Sigmoid colon (tissue), 6 donors: ENCODE measurements at regions not wholly inside any gene's neighbourhood (a gene's known extent, or its start where the extent isn't known, plus 50 kb on each side); places are given as distances from the start of the nearest gene placed in this dataset.
"Not testable (repeated sequence)": the region's sequence is repeated elsewhere in the genome, so short reads cannot be mapped to it uniquely, and the experiment has no call there.

Experiments
- DNase-seq: peaks from one replicate; pipeline ENCODE4 v3.0.0-alpha.2; 2019
- H3K27ac ChIP-seq, 4 donors: fragments of 200-600 bp; sonication (generic); one replicate each; pipeline ENCODE4 v1.5.1; 2016 to 2019; ENCODE audit warnings: mild to moderate bottlenecking in 1 of 4
- H3K27me3 ChIP-seq, 3 donors: fragments of 200-600 bp; sonication (generic); one replicate each; pipeline ENCODE4 v1.5.1; 2019; ENCODE audit warnings: mild to moderate bottlenecking in 1 of 3
- H3K36me3 ChIP-seq, 4 donors: fragments of 200-600 bp; sonication (generic); one replicate each; pipeline ENCODE4 v1.5.1; 2016 to 2019
- H3K4me1 ChIP-seq, 4 donors: fragments of 200-600 bp; sonication (generic); one replicate each; pipeline ENCODE4 v1.5.1; 2017 to 2019
- H3K4me3 ChIP-seq, 4 donors: fragments of 200-600 bp; sonication (generic); one replicate each; pipeline ENCODE4 v1.5.1; 2017 to 2019; ENCODE audit warnings: mild to moderate bottlenecking in 2 of 4, moderate library complexity in 1 of 4
- H3K9me3 ChIP-seq, 4 donors: fragments of 200-600 bp in 3 of 4; sonication (generic) in 3 of 4; one replicate each; pipeline versions ENCODE4 v1.5.1 to v1.6.1; 2013 to 2019
- EP300 ChIP-seq, 4 donors: sonication (generic); formaldehyde crosslinking; IDR thresholded peaks; one replicate each; pipeline ENCODE4 v1.6.1; 2017; ENCODE audit warnings: antibody characterized with exemption in 4 of 4
- POLR2A ChIP-seq, 2 donors: fragments of 450-650 bp; IDR thresholded peaks; one replicate each; pipeline ENCODE4 v1.6.1; 2016; ENCODE audit warnings: antibody characterized with exemption in 2 of 2, mild to moderate bottlenecking in 2 of 2, moderate library complexity in 2 of 2
- POLR2AphosphoS5 ChIP-seq, 4 donors: sonication (generic); formaldehyde crosslinking; IDR thresholded peaks; one replicate each; pipeline ENCODE4 v1.6.1; 2017; ENCODE audit warnings: antibody characterized with exemption in 4 of 4
- WGBS, 2 donors: extraction: QIAGEN DNeasy Blood & Tissue Kit; methylation state at CpG; one replicate each; pipeline ENCODE4 v1.1.7; 2013; 5-methylcytosine and 5-hydroxymethylcytosine counted together
- intact Hi-C: fragments of 100-400 bp; cut with DNase I; formaldehyde crosslinking; loops from one replicate; pipeline ENCODE4 v1.15.1; 2023
- TF ChIP-seq, protein P1 (sequence below), 4 experiments: fragments of 450-650 bp in 3 of 4; fragments of 200-600 bp in 1 of 4; IDR thresholded peaks; one replicate each; pipeline ENCODE4 v1.5.1; 2016 to 2019; ENCODE audit warnings: antibody characterized with exemption in 4 of 4, mild to moderate bottlenecking in 3 of 4, moderate library complexity in 2 of 4
- donor health status: healthy with polysubstance abuse.
- donor health status: healthy.

GRCh38 chr10:78672918-78673317 is 395.8 kb upstream of the ZMIZ1 start:
- Histone ChIP-seq H3K9me3 (no peaks in the 10 kb centered on the region), H3K4me3 (no peak overlapping the region), H3K4me1 (no peaks in the 10 kb centered on the region), H3K36me3 (no peaks in the 10 kb centered on the region), H3K27me3 (no peaks in the 10 kb centered on the region), H3K27ac (no peak overlapping the region)
- TF ChIP-seq POLR2AphosphoS5 (IDR thresholded peaks at IDR 0.05): no peak
- TF ChIP-seq POLR2A (IDR thresholded peaks at IDR 0.05): no peak
- TF ChIP-seq, protein P1, sequence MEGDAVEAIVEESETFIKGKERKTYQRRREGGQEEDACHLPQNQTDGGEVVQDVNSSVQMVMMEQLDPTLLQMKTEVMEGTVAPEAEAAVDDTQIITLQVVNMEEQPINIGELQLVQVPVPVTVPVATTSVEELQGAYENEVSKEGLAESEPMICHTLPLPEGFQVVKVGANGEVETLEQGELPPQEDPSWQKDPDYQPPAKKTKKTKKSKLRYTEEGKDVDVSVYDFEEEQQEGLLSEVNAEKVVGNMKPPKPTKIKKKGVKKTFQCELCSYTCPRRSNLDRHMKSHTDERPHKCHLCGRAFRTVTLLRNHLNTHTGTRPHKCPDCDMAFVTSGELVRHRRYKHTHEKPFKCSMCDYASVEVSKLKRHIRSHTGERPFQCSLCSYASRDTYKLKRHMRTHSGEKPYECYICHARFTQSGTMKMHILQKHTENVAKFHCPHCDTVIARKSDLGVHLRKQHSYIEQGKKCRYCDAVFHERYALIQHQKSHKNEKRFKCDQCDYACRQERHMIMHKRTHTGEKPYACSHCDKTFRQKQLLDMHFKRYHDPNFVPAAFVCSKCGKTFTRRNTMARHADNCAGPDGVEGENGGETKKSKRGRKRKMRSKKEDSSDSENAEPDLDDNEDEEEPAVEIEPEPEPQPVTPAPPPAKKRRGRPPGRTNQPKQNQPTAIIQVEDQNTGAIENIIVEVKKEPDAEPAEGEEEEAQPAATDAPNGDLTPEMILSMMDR (IDR thresholded peaks at IDR 0.05): no peak
- no peak for TF ChIP-seq EP300 (IDR thresholded peaks at IDR 0.05)
- 82 to 85% methylated on average over 4 of the region's 4 CpGs for WGBS, 2 donors
- no peak for DNase-seq
- intact Hi-C loops: no loop called here

DNA sequence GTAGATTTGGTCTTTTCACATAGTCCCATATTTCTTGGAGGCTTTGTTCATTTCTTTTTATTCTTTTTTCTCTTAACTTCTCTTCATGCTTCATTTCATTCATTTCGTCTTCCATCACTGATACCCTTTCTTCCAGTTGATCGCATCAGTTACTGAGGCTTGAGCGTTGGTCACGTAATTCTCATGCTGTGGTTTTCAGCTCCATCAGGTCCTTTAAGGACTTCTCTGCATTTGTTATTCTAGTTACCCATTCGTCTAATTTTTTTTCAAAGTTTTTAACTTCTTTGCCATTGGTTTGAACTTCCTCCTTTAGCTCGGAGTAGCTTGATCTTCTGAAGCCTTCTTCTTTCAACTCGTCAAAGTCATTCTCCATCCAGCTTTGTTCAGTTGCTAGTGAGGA is 387.6 kb upstream of the ZMIZ1 start:
- H3K27me3 ChIP-seq: not testable (repeated sequence)
- 72 to 94% methylated on average over 7 of the region's 7 CpGs for WGBS, 2 donors

DNA sequence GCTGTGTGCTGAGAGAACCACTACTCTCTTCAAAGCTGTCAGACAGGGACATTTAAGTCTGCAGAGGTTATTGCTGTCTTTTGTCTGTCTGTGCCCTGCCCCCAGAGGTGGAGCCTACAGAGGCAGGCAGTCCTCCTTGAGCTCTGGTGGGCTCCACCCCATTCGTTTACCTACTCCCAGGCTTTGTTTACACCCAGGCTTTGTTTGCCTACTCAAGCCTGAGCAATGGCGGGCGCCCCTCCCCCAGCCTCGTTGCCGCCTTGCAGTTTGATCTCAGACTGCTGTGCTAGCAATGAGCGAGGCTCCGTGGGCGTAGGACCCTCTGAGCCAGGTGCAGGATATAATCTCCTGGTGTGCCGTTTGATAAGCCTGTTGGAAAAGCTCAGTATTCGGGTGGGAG is 386.8 kb upstream of the ZMIZ1 start:
- intact Hi-C loops, H3K36me3 ChIP-seq, H3K27me3 ChIP-seq, H3K27ac ChIP-seq, H3K9me3 ChIP-seq, H3K4me3 ChIP-seq, H3K4me1 ChIP-seq, DNase-seq: not testable (repeated sequence)
- WGBS, 2 donors: 82 to 88% methylated on average over 10 of the region's 10 CpGs

More for the DNA sequence above, 387.6 kb upstream of the ZMIZ1 start:
- H3K36me3 ChIP-seq, H3K4me3 ChIP-seq, H3K4me1 ChIP-seq, intact Hi-C loops, H3K27ac ChIP-seq, H3K9me3 ChIP-seq, DNase-seq: not testable (repeated sequence)

DNA sequence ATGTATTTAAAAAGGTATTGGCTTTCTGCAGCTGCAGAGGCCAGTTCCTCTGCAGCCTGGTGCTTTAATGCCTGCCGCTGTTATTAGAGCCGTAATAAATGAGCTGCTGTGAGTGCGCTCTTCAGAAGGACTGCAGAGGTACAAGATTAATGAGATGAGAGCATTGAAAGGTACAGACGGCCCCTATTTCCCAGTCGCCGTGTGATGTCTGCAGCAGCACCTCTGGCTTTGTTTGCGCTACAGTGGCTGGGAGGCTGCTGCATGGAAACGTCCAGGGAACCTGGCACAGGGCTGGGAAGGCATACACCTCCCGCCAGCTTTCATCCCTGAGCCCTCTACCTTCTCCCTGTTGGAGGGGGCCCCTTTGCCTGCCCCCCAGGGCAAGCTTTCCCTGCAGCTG is 383.8 kb upstream of the ZMIZ1 start:
- H3K9me3 ChIP-seq: no peaks in the 10 kb centered on the region
- peaks cover 0 to 17% (median 14%) of the 10 kb centered on the region in 4 donors for H3K4me1 ChIP-seq
- H3K4me3 ChIP-seq: no peak overlapping the region
- H3K27me3 ChIP-seq: no peaks in the 10 kb centered on the region
- intact Hi-C loops: no loop called here
- WGBS, 2 donors: 78 to 84% methylated on average over 9 of the region's 9 CpGs
- TF ChIP-seq POLR2AphosphoS5 (IDR thresholded peaks at IDR 0.05) (no peak), POLR2A (IDR thresholded peaks at IDR 0.05) (no peak), EP300 (IDR thresholded peaks at IDR 0.05) (no peak)
- TF ChIP-seq, protein P1 (IDR thresholded peaks at IDR 0.05): no peak
- no peak overlapping the region for H3K27ac ChIP-seq
- DNase-seq: no peak
- no peaks in the 10 kb centered on the region for H3K36me3 ChIP-seq

- no peak overlapping the region for H3K4me3 ChIP-seq
- H3K36me3 ChIP-seq: no peaks in the 10 kb centered on the region
- H3K4me1 ChIP-seq: peaks cover 0 to 17% (median 15%) of the 10 kb centered on the region in 4 donors
- no peaks in the 10 kb centered on the region for H3K9me3 ChIP-seq
- intact Hi-C loops: no loop called here
- peak overlapping the region in 1 of 4 donors; percentile 41 for H3K27ac ChIP-seq
- no peak for DNase-seq
- 76 to 80% methylated on average over 7 of the region's 7 CpGs for WGBS, 2 donors
- H3K27me3 ChIP-seq: no peaks in the 10 kb centered on the region
- TF ChIP-seq EP300 (IDR thresholded peaks at IDR 0.05): no peak
These were observed 383.2 kb upstream of the ZMIZ1 start for GRCh38 chr10:78685466-78686103.

- Histone ChIP-seq H3K27ac (peak overlapping the region in 1 of 4 donors; percentile 9), H3K4me3 (no peak overlapping the region), H3K4me1 (peaks cover 0 to 17% (median 15%) of the 10 kb centered on the region in 4 donors), H3K9me3 (no peaks in the 10 kb centered on the region), H3K36me3 (no peaks in the 10 kb centered on the region), H3K27me3 (no peaks in the 10 kb centered on the region)
- WGBS, 2 donors: 80 to 88% methylated on average over 10 of the region's 10 CpGs
- TF ChIP-seq, protein P1 (IDR thresholded peaks at IDR 0.05): no peak
- TF ChIP-seq POLR2AphosphoS5 (IDR thresholded peaks at IDR 0.05) (no peak), EP300 (IDR thresholded peaks at IDR 0.05) (no peak)
- intact Hi-C loops: no loop called here
- no peak for DNase-seq
These were observed 382.2 kb upstream of the ZMIZ1 start for GRCh38 chr10:78686444-78687060.
